Ascending aorta (tissue), 2 donors: ENCODE measurements at regions not wholly inside any gene's neighbourhood (a gene's known extent, or its start where the extent isn't known, plus 50 kb on each side); places are given as distances from the start of the nearest gene placed in this dataset.
"Not testable (repeated sequence)": the region's sequence is repeated elsewhere in the genome, so short reads cannot be mapped to it uniquely, and the experiment has no call there.

Experiments used
- DNase-seq, 2 donors: peaks; one replicate each; pipeline ENCODE4 v3.0.0-alpha.2; 2019; ENCODE audit warnings: low spot score in 2 of 2
- H3K27ac ChIP-seq, 2 donors: fragments of 200-600 bp; sonication (generic); one replicate each; pipeline ENCODE4 v1.5.1; 2016 to 2017; ENCODE audit warnings: mild to moderate bottlenecking in 1 of 2
- H3K27me3 ChIP-seq: fragments of 200-600 bp; sonication (generic); one replicate; pipeline ENCODE4 v1.5.1; 2017
- H3K36me3 ChIP-seq, 2 donors: fragments of 200-600 bp; sonication (generic); one replicate each; pipeline ENCODE4 v1.5.1; 2016
- H3K4me1 ChIP-seq, 2 donors: fragments of 200-600 bp; sonication (generic); one replicate each; pipeline ENCODE4 v1.5.1; 2016 to 2017; ENCODE audit warnings: mild to moderate bottlenecking in 1 of 2
- H3K4me3 ChIP-seq, 2 donors: fragments of 200-600 bp; sonication (generic); one replicate each; pipeline ENCODE4 v1.5.1; 2016 to 2017; ENCODE audit warnings: mild to moderate bottlenecking in 1 of 2
- H3K9me3 ChIP-seq, 2 donors: fragments of 200-600 bp; sonication (generic); one replicate each; pipeline ENCODE4 v1.5.1; 2016
- CTCF ChIP-seq, 3 experiments: fragments of 200-600 bp in 2 of 3; fragments of 450-650 bp in 1 of 3; sonication (generic) in 2 of 3; IDR thresholded peaks; one replicate each; pipeline ENCODE4 v1.5.1; 2016 to 2019; ENCODE audit warnings: antibody characterized with exemption in 3 of 3, mild to moderate bottlenecking in 1 of 3, moderate library complexity in 1 of 3
- intact Hi-C: fragments of 100-400 bp; cut with DNase I; formaldehyde crosslinking; loops from one replicate; pipeline ENCODE4 v1.15.1; 2023

- H3K27ac ChIP-seq = no peak overlapping the region
- TF ChIP-seq CTCF (IDR thresholded peaks at IDR 0.05) = no peak
- no peaks in the 10 kb centered on the region for H3K27me3 ChIP-seq
- H3K9me3 ChIP-seq = no peaks in the 10 kb centered on the region
- H3K36me3 ChIP-seq = no peaks in the 10 kb centered on the region
- no peaks in the 10 kb centered on the region for H3K4me1 ChIP-seq
- H3K4me3 ChIP-seq = no peak overlapping the region
- intact Hi-C loops = no loop called here
- no peak for DNase-seq
Observed at GRCh38 chr2:47964277-47964676, 58.0 kb upstream of the FBXO11 start.

- H3K36me3 ChIP-seq = no peaks in the 10 kb centered on the region
- H3K9me3 ChIP-seq = no peaks in the 10 kb centered on the region
- no peak overlapping the region for H3K4me3 ChIP-seq
- DNase-seq = no peak
- no peak overlapping the region for H3K27ac ChIP-seq
- no peaks in the 10 kb centered on the region for H3K27me3 ChIP-seq
- intact Hi-C loops = no loop called here
- H3K4me1 ChIP-seq = no peaks in the 10 kb centered on the region
- TF ChIP-seq CTCF (IDR thresholded peaks at IDR 0.05) = no peak
Observed at GRCh38 chr2:47964722-47965434, 58.6 kb upstream of the FBXO11 start.

- H3K36me3 ChIP-seq, H3K27me3 ChIP-seq, H3K4me1 ChIP-seq, H3K4me3 ChIP-seq, H3K9me3 ChIP-seq, DNase-seq, H3K27ac ChIP-seq, intact Hi-C loops: not testable (repeated sequence)
Observed at GRCh38 chr2:47976728-47977127, 70.4 kb upstream of the FBXO11 start.

GRCh38 chr2:47984041-47984440 is 77.7 kb upstream of the FBXO11 start:
- DNase-seq = no peak
- H3K27ac ChIP-seq = no peak overlapping the region
- intact Hi-C loops = no loop called here
- no peaks in the 10 kb centered on the region for H3K4me1 ChIP-seq
- H3K9me3 ChIP-seq = no peaks in the 10 kb centered on the region
- H3K36me3 ChIP-seq = no peaks in the 10 kb centered on the region
- no peaks in the 10 kb centered on the region for H3K27me3 ChIP-seq
- no peak overlapping the region for H3K4me3 ChIP-seq
- no peak for TF ChIP-seq CTCF (IDR thresholded peaks at IDR 0.05)

GRCh38 chr2:47990503-47990902 is 84.2 kb upstream of the FBXO11 start:
- Histone ChIP-seq H3K4me1 (no peaks in the 10 kb centered on the region), H3K36me3 (no peaks in the 10 kb centered on the region), H3K27ac (no peak overlapping the region), H3K9me3 (no peaks in the 10 kb centered on the region), H3K4me3 (no peak overlapping the region), H3K27me3 (no peaks in the 10 kb centered on the region)
- DNase-seq = no peak
- TF ChIP-seq CTCF (IDR thresholded peaks at IDR 0.05) = no peak
- intact Hi-C loops = no loop called here

- no peak overlapping the region for H3K27ac ChIP-seq
Observed at GRCh38 chr2:47992671-47993070, 86.4 kb upstream of the FBXO11 start.

More at GRCh38 chr2:47992671-47993070, 86.4 kb upstream of the FBXO11 start:
- H3K4me1 ChIP-seq = no peaks in the 10 kb centered on the region
- TF ChIP-seq CTCF (IDR thresholded peaks at IDR 0.05) = no peak
- H3K27me3 ChIP-seq = no peaks in the 10 kb centered on the region
- no peak overlapping the region for H3K4me3 ChIP-seq
- DNase-seq = no peak
- intact Hi-C loops = no loop called here
- H3K9me3 ChIP-seq = no peaks in the 10 kb centered on the region
- no peaks in the 10 kb centered on the region for H3K36me3 ChIP-seq
